ENCODE measurements at regions not wholly inside any gene's neighbourhood (a gene's known extent, or its start where the extent isn't known, plus 50 kb on each side); places are given as distances from the start of the nearest gene placed in this dataset.
A peak's percentile ranks its signal among the peaks of the same experiment; 100 is the strongest.
"Not testable (repeated sequence)": the region's sequence is repeated elsewhere in the genome, so short reads cannot be mapped to it uniquely, and the experiment has no call there.

- Histone ChIP-seq H3K4me1 (ENCODE audit: insufficient read depth, low read length) (no peaks in the 10 kb centered on the region), H3K27ac (ENCODE audit: low read depth, low read length) (no peak overlapping the region), H3K36me3 (ENCODE audit: insufficient read depth, low read length) (no peaks in the 10 kb centered on the region), H3K9me3 (ENCODE audit: low read length) (no peaks in the 10 kb centered on the region), H3K4me3 (ENCODE audit: low read length) (no peak overlapping the region), H3K27me3 (ENCODE audit: insufficient read depth, low read length, poor library complexity, severe bottlenecking) (no peaks in the 10 kb centered on the region)
- Mint-ChIP-seq H3K36me3 (no peaks in the 10 kb centered on the region), H3K27ac (no peak overlapping the region), H3K4me1 (no peaks in the 10 kb centered on the region), H3K9me3 (peaks cover 0 to 2% (median 0%) of the 10 kb centered on the region in 5 donors), H3K4me3 (no peak overlapping the region), H3K27me3 (peaks cover 0 to 5% of the 10 kb centered on the region in 2 donors)
- POLR2A ChIA-PET, result no interaction called here
- CTCF ChIA-PET, result interaction anchor here (1.1 kb wide), 1 partner anchor 9 kb away, joined by 3 read pairs; no protein-coding TSS in a partner anchor
- DNase-seq, result no peak
Measured at GRCh38 chrX:129361576-129361975, 161.7 kb downstream of the SMARCA1 start.

- peak in 2 of 5 donors; percentile 1 to 19 for DNase-seq
- Histone ChIP-seq H3K9me3 (ENCODE audit: low read length) (no peaks in the 10 kb centered on the region), H3K4me1 (ENCODE audit: insufficient read depth, low read length) (no peaks in the 10 kb centered on the region), H3K27me3 (ENCODE audit: insufficient read depth, low read length, poor library complexity, severe bottlenecking) (no peaks in the 10 kb centered on the region), H3K36me3 (ENCODE audit: insufficient read depth, low read length) (no peaks in the 10 kb centered on the region), H3K27ac (ENCODE audit: low read depth, low read length) (no peak overlapping the region), H3K4me3 (ENCODE audit: low read length) (no peak overlapping the region)
- no peak overlapping the region for H3K4me3 Mint-ChIP-seq
- H3K4me1 Mint-ChIP-seq, result no peaks in the 10 kb centered on the region
- H3K27me3 Mint-ChIP-seq, result peaks cover 0 to 5% of the 10 kb centered on the region in 2 donors
- ChIA-PET POLR2A (no interaction called here), CTCF (no interaction called here)
- H3K9me3 Mint-ChIP-seq, result peaks cover 0 to 2% (median 0%) of the 10 kb centered on the region in 5 donors
- H3K27ac Mint-ChIP-seq, result no peak overlapping the region
- H3K36me3 Mint-ChIP-seq, result no peaks in the 10 kb centered on the region
Measured at GRCh38 chrX:129360175-129360574, 163.1 kb downstream of the SMARCA1 start.

- no peak for DNase-seq
- no peaks in the 10 kb centered on the region for H3K4me1 Mint-ChIP-seq
- no peak overlapping the region for H3K4me3 Mint-ChIP-seq
Measured at GRCh38 chrX:129359269-129359668, 164.0 kb downstream of the SMARCA1 start.

GRCh38 chrX:129357428-129357827 lies 165.9 kb downstream of the SMARCA1 start:
- POLR2A ChIA-PET; H3K9me3 ChIP-seq (ENCODE audit: low read length); CTCF ChIA-PET; DNase-seq; H3K4me3 ChIP-seq (ENCODE audit: low read length); H3K27ac Mint-ChIP-seq; H3K27me3 ChIP-seq (ENCODE audit: insufficient read depth, low read length, poor library complexity, severe bottlenecking); H3K36me3 Mint-ChIP-seq; H3K27me3 Mint-ChIP-seq; H3K27ac ChIP-seq (ENCODE audit: low read depth, low read length); H3K4me1 ChIP-seq (ENCODE audit: insufficient read depth, low read length); H3K4me3 Mint-ChIP-seq; H3K9me3 Mint-ChIP-seq; H3K36me3 ChIP-seq (ENCODE audit: insufficient read depth, low read length); H3K4me1 Mint-ChIP-seq: not testable (repeated sequence)

More at GRCh38 chrX:129359269-129359668, 164.0 kb downstream of the SMARCA1 start:
- H3K27me3 Mint-ChIP-seq, result peaks cover 0 to 5% of the 10 kb centered on the region in 2 donors
- CTCF ChIA-PET, result no interaction called here
- Histone ChIP-seq H3K4me3 (ENCODE audit: low read length) (no peak overlapping the region), H3K36me3 (ENCODE audit: insufficient read depth, low read length) (no peaks in the 10 kb centered on the region), H3K4me1 (ENCODE audit: insufficient read depth, low read length) (no peaks in the 10 kb centered on the region), H3K27ac (ENCODE audit: low read depth, low read length) (no peak overlapping the region), H3K9me3 (ENCODE audit: low read length) (no peaks in the 10 kb centered on the region), H3K27me3 (ENCODE audit: insufficient read depth, low read length, poor library complexity, severe bottlenecking) (no peaks in the 10 kb centered on the region)
- H3K9me3 Mint-ChIP-seq, result peaks cover 0 to 4% (median 0%) of the 10 kb centered on the region in 5 donors
- H3K36me3 Mint-ChIP-seq, result no peaks in the 10 kb centered on the region
- no peak overlapping the region for H3K27ac Mint-ChIP-seq
- POLR2A ChIA-PET, result no interaction called here

GRCh38 chrX:129347291-129347690 lies 176.0 kb downstream of the SMARCA1 start:
- POLR2A ChIA-PET, result no interaction called here
- no peak overlapping the region for H3K4me3 ChIP-seq (ENCODE audit: low read length)
- DNase-seq, result no peak
- peaks cover 0 to 4% (median 0%) of the 10 kb centered on the region in 5 donors for H3K9me3 Mint-ChIP-seq
- no peak overlapping the region for H3K27ac ChIP-seq (ENCODE audit: low read depth, low read length)
- no peaks in the 10 kb centered on the region for H3K27me3 ChIP-seq (ENCODE audit: insufficient read depth, low read length, poor library complexity, severe bottlenecking)
- H3K4me1 ChIP-seq (ENCODE audit: insufficient read depth, low read length), result no peaks in the 10 kb centered on the region
- CTCF ChIA-PET, result no interaction called here
- no peak overlapping the region for H3K27ac Mint-ChIP-seq
- H3K36me3 Mint-ChIP-seq, result no peaks in the 10 kb centered on the region
- H3K4me1 Mint-ChIP-seq, result no peaks in the 10 kb centered on the region
- peaks cover 0 to 8% of the 10 kb centered on the region in 2 donors for H3K27me3 Mint-ChIP-seq
- no peak overlapping the region for H3K4me3 Mint-ChIP-seq
- H3K9me3 ChIP-seq (ENCODE audit: low read length), result no peaks in the 10 kb centered on the region
- H3K36me3 ChIP-seq (ENCODE audit: insufficient read depth, low read length), result no peaks in the 10 kb centered on the region

- Mint-ChIP-seq H3K9me3 (peaks cover 0 to 4% (median 0%) of the 10 kb centered on the region in 5 donors), H3K36me3 (no peaks in the 10 kb centered on the region), H3K27ac (no peak overlapping the region), H3K4me3 (no peak overlapping the region), H3K27me3 (peaks cover 0 to 6% of the 10 kb centered on the region in 2 donors), H3K4me1 (no peaks in the 10 kb centered on the region)
- no peak for DNase-seq
- POLR2A ChIA-PET, result no interaction called here
- no peak overlapping the region for H3K27ac ChIP-seq (ENCODE audit: low read depth, low read length)
- H3K9me3 ChIP-seq (ENCODE audit: low read length), result no peaks in the 10 kb centered on the region
- H3K4me1 ChIP-seq (ENCODE audit: insufficient read depth, low read length), result no peaks in the 10 kb centered on the region
- CTCF ChIA-PET, result no interaction called here
- H3K4me3 ChIP-seq (ENCODE audit: low read length), result no peak overlapping the region
- H3K36me3 ChIP-seq (ENCODE audit: insufficient read depth, low read length), result no peaks in the 10 kb centered on the region
- no peaks in the 10 kb centered on the region for H3K27me3 ChIP-seq (ENCODE audit: insufficient read depth, low read length, poor library complexity, severe bottlenecking)
Measured at GRCh38 chrX:129346574-129346973, 176.7 kb downstream of the SMARCA1 start.

GRCh38 chrX:129337264-129337663 lies 186.0 kb downstream of the SMARCA1 start:
- CTCF ChIA-PET; H3K36me3 ChIP-seq (ENCODE audit: insufficient read depth, low read length); DNase-seq; H3K36me3 Mint-ChIP-seq; POLR2A ChIA-PET; H3K4me1 Mint-ChIP-seq; H3K4me3 Mint-ChIP-seq; H3K27me3 ChIP-seq (ENCODE audit: insufficient read depth, low read length, poor library complexity, severe bottlenecking); H3K27ac ChIP-seq (ENCODE audit: low read depth, low read length); H3K4me1 ChIP-seq (ENCODE audit: insufficient read depth, low read length); H3K27ac Mint-ChIP-seq; H3K4me3 ChIP-seq (ENCODE audit: low read length); H3K9me3 ChIP-seq (ENCODE audit: low read length): not testable (repeated sequence)
- H3K27me3 Mint-ChIP-seq, result peaks cover 0 to 15% of the 10 kb centered on the region in 2 donors
- peaks cover 0 to 14% (median 12%) of the 10 kb centered on the region in 5 donors for H3K9me3 Mint-ChIP-seq

- H3K4me3 Mint-ChIP-seq, result no peak overlapping the region
- Histone ChIP-seq H3K9me3 (ENCODE audit: low read length) (no peaks in the 10 kb centered on the region), H3K27me3 (ENCODE audit: insufficient read depth, low read length, poor library complexity, severe bottlenecking) (no peaks in the 10 kb centered on the region), H3K4me3 (ENCODE audit: low read length) (no peak overlapping the region), H3K4me1 (ENCODE audit: insufficient read depth, low read length) (no peaks in the 10 kb centered on the region), H3K36me3 (ENCODE audit: insufficient read depth, low read length) (no peaks in the 10 kb centered on the region), H3K27ac (ENCODE audit: low read depth, low read length) (no peak overlapping the region)
- no peaks in the 10 kb centered on the region for H3K36me3 Mint-ChIP-seq
- no peak overlapping the region for H3K27ac Mint-ChIP-seq
- ChIA-PET POLR2A (no interaction called here), CTCF (no interaction called here)
- peaks cover 0 to 3% (median 0%) of the 10 kb centered on the region in 5 donors for H3K9me3 Mint-ChIP-seq
- peaks cover 0 to 11% of the 10 kb centered on the region in 2 donors for H3K27me3 Mint-ChIP-seq
- no peaks in the 10 kb centered on the region for H3K4me1 Mint-ChIP-seq
- no peak for DNase-seq
Measured at GRCh38 chrX:129323115-129323514, 200.2 kb downstream of the SMARCA1 start.

- Histone ChIP-seq H3K9me3 (ENCODE audit: low read length) (no peaks in the 10 kb centered on the region), H3K27me3 (ENCODE audit: insufficient read depth, low read length, poor library complexity, severe bottlenecking) (no peaks in the 10 kb centered on the region), H3K4me1 (ENCODE audit: insufficient read depth, low read length) (no peaks in the 10 kb centered on the region), H3K36me3 (ENCODE audit: insufficient read depth, low read length) (no peaks in the 10 kb centered on the region), H3K27ac (ENCODE audit: low read depth, low read length) (no peak overlapping the region), H3K4me3 (ENCODE audit: low read length) (no peak overlapping the region)
- Mint-ChIP-seq H3K27ac (no peak overlapping the region), H3K4me1 (no peaks in the 10 kb centered on the region), H3K27me3 (peaks cover 0 to 13% of the 10 kb centered on the region in 2 donors), H3K36me3 (no peaks in the 10 kb centered on the region), H3K9me3 (no peaks in the 10 kb centered on the region), H3K4me3 (no peak overlapping the region)
- DNase-seq, result no peak
- ChIA-PET CTCF (no interaction called here), POLR2A (no interaction called here)
Measured at GRCh38 chrX:129318375-129318774, 204.9 kb downstream of the SMARCA1 start.

Measured in CD8-positive, alpha-beta memory T cell (primary cell).